NCI-H510A (cell line): ENCODE measurements at regions not wholly inside any gene's neighbourhood (a gene's known extent, or its start where the extent isn't known, plus 50 kb on each side); places are given as distances from the start of the nearest gene placed in this dataset.
"Not testable (repeated sequence)": the region's sequence is repeated elsewhere in the genome, so short reads cannot be mapped to it uniquely, and the experiment has no call there.

ENCODE experiments used
- DNase-seq: peaks from one replicate; lab custom pipeline; 2025; lab: John Stamatoyannopoulos, UW

DNA sequence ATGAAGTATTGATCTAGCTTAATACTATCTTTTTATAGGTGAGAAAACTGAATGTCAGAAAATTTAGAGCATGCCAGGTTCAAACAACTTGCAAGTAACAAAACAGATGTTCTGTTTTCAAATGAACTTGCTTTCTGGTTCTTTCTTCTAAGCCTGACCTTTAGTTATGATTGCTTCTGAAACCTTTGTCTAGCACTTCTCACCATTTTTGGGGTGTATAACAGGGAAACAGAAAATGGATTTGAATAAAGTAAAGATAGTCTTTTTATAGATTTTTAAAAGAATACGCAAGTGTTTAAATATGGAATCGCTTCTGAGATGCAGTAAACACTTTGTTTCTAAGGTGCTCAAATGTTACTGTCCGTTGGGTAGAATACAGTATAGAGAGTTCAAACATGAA is 687.2 kb upstream of the CPEB2 start:
- DNase-seq: no peak

DNA sequence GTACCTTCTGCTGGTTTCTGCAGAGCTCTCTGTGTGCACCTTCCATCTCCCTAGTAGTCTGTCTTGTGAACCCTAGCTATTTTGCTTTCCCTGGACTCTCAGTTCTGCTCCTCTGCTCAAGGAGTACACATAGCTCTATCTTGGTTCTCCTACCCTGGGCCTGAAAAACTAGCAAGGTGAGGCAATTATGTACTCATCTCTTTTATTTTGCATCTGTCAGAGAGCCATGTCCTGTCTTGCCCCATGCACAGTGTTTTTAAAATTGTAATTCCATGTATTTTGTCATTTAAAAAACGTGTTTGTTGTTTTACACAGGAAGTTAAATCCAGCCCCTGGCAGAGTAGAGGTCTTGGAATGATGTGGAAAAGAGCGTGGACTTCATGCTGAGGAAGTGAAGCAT is 684.9 kb upstream of the CPEB2 start:
- DNase-seq: no peak

DNA sequence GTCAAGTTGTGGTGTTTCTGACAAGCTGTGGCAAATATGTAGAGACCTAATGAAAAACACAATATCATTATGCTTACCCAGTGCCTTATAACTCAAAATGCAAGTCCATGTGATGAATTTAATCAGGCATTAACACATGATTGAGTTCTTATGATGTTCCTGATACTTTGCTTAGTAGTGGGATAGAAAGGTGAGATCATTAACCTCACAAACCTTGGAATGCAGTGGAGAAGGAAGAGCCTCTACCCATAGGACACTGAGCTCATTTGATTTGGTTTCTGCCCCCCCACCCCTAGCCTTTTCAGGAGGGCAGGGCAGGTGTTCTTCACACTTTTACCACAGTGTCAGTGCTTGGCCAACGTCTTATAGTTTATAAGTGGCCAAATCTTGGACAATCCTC is 683.6 kb upstream of the CPEB2 start:
- no peak for DNase-seq

DNA sequence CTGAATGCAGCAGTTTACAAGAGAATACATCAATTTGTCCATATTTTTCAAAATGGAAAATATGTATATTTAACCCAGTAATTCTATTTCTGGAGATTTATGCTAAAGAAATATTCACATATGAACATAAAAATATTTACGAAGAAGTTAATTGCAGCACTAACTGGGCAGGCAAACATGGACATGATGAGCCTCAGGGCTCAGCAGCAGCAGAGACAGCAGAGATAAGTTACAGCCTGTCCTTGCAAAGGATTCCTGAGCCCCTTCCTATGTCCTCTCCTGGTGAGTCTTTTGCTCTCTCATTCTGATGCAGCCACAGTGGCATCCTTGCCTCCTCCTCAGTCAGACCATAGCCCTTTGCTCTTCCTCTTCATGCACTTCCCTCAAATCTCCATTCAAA is 680.6 kb upstream of the CPEB2 start:
- DNase-seq: no peak

DNA sequence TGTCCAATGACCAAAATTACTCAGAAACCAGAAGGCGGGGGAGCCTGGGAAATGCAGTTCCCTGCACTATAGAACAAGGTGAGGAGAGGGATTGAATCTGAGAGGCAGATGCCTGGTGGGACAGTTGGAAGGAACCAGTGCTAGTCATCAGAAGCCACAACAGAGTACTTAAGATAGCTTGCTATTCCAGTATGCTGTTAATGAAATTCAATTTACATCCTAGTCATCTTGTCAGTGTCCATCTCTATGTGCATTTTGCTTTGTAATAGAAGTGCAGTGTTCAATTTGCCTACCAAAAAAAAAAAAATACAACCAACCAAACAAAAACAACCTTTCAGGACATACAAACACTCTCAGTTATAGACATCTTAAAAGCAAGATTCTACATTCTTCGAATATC is 679.1 kb upstream of the CPEB2 start:
- DNase-seq: no peak

DNA sequence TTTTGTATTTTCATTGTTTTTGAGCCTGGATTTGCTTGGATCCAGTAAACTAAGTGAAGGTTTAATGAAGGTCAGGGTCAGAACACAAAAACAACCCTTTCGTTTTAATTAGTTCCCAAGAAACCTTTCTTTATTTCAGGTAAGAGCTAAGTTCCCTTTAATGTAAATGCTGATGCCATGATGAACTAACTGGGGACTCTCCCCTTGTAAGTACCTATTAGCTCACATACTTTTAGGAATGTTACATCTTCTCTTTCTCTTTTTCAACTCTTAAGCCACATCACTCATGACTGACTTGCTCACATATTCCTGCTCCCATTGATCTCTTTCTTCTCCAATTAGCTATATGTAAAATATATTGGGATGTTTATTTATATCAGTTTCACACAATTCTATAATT is 673.1 kb upstream of the CPEB2 start:
- DNase-seq: no peak

DNA sequence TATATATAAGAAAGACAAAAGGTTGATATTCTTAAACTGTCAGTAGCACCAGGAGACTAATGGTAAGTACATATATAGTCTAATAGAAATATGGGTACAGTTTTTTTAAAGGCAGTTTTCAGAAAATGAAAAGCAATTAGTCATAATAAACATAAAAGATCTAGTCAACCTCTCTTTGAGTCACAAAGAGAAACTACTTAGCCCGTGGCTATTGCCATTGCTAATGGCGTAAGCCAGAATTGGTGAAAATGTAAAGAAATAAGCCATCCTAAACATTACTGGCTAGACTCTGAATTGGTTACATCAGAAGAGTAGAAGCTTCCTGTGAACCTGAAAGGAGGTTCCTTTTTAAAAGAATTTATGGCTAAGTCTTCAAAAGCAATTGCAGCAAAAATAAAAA is 668.7 kb upstream of the CPEB2 start:
- no peak for DNase-seq

DNA sequence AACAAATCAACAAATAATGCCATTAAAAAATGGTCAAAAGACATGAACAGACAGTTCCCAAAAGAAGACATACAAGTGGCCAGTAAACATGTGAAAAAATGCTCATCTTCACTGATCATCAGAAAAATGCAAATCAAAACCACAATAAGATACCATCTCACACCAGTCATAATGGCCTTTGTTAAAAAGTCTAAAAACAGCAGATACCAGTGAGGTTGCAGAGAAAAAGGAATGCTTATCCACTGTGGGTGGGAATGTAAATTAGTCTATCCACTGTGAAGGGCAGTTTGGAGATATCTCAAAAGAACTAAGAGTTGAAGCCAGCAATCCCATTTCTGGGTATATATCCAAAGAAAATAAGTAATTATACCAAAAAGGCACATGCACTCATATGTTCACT is 668.1 kb upstream of the CPEB2 start:
- DNase-seq: no peak

DNA sequence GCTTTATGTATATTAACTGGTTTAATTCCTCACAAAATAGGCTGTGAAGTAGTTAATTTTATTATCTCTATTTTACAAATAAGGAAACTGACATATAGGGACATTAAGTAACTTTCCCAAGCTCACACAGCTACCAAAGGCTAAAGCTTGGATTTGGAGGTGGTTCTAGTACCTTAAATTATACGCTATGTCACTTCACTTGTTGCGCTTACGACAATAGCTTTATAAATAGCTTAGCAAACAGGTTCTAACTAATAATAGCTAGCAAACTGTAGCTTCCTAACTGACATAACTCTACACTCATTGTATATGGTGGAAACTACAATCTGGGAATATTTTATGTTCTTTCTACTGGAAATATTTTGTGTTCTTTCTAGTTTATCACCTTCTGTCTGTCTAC is 666.4 kb upstream of the CPEB2 start:
- DNase-seq: no peak

DNA sequence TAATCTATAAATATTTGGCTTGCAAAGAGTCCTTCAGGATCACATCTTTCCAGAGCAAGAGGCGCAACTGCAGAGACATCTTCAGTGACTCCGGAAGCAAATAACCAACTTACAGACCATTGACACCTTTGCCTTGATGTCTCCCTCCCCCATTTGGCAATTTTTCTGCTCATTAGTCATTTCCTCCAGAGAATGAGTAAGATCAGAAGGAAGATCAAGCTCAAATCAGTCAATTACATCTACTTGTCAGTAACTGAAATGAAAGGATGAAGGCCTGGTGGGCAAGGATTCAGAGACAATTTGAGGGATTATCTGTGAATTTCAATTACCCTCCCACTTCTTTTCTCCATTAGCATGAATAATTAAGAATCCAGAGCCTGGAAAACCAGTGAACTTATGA is 665.6 kb upstream of the CPEB2 start:
- no peak for DNase-seq

DNA sequence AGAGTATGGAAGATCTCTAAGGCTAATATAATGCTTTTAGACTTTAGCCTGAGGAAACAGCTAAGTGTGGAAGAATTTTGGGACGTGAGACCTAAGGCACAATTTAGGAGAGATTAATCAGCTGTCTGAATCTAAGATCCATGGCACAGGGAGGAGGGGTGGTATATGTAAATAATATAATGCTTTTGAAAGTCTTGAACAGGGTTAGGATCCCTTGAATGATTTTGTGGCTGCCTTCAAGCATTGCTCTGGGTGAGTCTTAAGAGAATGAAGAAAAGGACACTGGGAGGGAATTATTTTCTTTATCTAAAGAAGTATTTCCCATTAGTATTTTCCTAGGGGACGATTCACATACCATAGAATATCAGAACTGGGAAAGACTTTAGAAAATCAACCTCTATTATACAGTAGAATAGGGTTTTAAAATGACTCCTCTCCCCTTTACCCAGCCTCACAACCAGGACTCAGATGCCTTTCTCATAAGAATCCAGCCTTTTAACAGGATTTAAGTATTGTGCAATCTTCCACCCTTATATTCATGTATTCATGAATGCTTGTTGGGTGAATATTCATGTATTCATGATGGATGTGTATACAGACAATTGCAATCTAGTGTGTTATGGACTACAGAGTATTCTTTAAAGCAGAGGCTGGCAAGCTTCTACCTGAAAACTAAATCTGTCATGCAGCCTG is 664.2 kb upstream of the CPEB2 start:
- DNase-seq: no peak

DNA sequence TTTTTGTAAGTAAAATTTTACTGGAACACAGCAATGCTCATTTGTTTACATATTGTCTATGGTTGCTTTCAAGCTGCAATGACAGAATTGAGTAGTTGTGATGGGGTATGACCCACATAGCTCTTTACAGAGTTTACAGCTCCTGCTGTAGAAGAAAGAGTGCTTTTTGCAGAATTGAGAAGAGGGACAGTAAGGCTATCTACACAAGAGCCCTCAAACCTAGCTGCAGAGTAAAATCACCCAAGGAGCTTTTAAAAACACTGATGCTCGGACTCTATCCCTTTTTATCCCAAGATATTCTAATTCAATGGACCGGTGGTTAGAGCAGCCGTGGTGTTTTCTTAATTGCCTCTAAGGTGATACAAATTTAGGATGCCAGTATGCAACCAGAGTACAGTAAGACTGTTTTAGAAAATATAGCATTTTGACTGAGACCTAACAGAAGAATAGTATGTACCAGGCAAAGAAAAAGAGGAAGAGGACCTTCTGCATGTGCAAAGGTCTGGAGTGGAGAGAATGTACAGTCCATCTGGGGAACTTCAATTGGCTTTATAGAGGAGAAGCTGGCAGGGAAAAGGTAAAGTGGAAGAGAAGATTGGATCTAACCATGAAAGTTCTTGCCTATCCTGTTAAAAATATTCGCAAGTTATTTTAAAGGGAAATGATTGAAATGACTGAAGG is 663.6 kb upstream of the CPEB2 start:
- no peak for DNase-seq

DNA sequence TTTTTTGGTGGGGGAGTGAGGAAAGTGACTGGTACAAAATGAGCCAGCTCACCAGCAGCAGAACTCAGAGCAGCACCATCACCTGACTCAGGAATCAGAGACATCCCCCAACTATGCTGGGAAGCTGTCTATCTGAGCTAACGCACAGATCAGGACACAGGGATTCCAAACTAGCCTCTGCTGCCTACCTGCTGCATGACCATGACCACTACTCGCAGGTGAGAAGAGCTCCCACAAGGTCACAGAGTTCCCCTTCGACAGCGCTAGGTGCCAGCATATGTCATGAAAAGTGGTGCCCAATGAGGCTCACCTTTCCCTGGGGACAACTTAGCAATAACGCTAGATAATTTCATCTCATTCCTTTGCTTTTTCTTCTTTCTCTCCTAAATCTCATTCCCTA is 662.6 kb upstream of the CPEB2 start:
- DNase-seq: no peak

DNA sequence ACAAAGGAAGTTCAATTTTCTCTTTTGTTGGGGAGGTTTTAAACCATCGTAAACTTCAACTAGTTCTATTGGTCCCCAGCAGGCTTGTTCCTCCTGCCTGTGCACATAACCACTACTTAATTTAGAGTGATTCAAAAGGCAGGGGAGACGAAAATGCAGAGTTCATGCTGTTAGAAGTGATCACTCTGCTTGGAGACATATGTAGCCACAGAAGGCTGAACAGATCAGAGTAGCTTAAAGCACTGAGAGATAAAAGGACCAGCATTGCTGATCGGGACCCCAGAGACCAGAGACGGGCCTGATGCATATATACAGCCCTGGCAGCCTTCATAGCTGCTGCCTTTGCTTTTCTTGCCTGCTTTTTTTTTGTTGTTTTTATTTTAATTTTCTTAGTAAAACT is 662.0 kb upstream of the CPEB2 start:
- DNase-seq: no peak

DNA sequence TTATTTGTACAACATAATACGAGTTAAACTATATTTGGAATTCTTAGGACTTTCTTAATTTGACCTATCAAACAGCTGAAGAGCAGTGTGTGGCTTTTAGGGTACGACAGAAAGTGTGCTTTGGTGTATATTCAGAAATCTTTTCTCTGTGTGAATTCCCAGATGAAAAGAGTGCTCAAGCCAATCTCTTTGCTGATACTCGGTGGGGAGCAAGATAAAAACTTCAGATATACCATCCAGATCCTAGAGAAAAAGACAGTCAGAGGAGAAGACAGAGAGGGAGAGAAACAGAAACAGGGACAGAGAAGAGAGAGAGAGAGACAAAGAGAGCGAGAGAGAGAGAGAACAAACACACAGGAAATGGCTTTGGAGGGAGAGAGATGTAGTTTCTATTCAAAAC is 658.3 kb upstream of the CPEB2 start:
- DNase-seq: no peak

DNA sequence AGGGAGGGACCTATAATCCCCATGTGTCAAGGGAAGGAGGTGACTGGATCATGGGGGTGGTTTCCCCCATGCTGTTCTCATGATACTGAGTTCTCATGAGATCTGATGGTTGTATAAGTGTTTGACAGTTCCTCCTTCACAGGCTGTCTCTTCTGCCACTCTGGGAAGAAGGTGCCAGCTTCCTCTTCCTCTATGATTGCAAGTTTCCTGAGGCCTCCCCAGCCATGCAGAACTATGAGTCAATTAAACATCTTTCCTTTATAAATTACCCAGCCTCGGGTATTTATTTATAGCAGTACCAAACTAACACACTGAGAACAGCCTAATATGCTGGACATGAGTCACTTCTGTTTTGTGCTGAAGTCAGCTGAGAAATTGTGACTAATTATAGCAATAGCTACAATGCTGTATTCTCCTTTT is 656.9 kb upstream of the CPEB2 start:
- no peak for DNase-seq

DNA sequence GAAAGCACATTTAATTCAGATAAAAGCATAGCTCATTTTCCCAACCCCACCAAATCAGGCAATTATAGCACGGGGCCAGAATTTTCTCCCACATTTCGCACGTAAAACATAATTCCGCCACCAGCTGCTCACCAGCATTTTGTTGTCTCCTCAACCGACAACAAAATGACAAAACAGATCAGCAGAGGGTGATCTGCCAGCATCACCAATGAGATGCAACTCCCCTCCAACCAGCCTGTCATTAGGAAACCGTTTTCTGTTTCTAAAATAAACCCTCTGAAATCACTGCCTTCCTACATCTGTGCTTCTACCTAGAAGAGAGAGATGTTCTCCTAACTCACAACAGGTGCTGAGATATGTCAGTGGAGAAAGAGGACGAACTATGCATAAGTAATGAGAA is 654.8 kb upstream of the CPEB2 start:
- no peak for DNase-seq

DNA sequence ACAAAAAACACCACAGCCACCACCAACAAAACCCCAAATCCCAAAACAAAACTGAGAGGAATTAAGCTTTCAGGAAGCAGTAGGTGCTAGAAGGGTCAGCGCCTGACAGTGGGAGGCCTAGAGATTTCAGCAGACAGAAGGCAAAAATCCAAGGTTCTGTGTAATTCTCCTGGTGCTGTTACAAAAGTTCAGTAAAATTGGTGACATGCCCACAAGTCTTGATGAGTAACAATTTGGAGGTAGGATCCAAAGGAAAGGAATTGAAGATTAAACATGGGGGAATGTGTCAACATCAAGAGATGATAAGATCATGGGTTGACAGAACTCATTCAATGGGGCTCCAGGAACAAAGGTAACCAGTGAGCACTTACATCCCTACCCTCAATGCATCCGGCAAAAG is 653.8 kb upstream of the CPEB2 start:
- DNase-seq: no peak

DNA sequence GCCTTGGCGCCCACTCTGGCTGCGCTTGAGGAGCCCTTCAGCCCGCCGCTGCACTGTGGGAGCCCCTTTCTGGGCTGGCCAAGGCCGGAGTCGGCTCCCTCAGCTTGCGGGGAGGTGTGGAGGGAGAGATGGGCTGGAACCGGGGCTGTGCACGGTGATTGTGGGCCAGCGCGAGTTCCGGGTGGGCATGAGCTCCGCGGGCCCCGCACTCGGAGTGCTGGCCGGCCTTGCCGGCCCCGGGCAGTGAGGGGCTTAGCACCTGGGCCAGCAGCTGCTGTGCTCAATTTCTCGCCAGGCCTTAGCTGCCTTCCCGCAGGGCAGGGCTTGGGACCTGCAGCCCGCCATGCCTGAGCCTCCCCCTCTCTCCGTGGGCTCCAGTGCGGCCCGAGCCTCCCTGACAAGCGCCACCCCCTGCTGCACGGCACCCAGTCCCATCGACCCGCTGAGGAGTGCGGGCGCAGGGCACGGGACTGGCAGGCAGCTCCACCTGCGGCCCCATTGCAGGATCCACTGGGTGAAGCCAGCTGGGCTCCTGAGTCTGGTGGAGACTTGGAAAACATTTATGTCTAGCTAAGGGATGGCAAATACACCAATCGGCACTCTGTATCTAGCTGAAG is 643.6 kb upstream of the CPEB2 start:
- not testable (repeated sequence) for DNase-seq

DNA sequence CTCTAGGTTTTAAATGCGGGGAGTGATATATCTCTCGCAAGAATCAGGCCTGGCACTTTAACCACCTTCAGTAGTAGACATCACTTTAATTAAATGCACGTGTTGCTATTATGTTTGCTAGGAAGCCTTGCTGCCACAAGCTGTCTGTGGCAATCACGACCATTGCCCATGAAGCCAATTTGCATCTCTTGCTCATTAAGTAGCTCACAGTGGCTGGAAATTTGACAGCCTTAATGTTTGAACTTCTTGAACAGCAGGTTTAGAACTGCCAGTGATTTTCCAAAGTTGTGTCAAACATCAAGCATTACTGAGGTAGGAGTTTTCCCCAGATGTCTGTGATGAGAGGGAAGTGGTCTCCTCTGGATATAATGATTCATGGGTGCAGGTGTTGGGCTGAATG is 642.3 kb upstream of the CPEB2 start:
- DNase-seq: no peak

DNA sequence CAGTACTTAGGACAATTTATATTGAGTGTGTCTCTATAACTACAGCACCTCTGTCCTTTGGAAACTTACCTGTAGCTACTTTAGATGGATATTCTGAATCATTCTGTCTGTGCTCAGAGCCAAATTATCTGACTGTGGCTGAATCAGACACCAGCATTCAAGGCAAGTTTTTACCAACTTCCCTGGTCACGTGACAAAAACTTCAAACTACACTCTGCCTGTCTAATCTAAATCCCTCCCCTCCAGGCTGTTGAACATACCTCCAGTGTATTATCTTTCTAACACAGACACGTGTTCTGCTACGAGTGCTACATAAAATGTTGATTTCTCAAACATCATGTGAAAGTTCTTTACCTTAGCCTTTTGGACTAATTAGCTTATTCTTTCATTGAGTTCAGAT is 641.2 kb upstream of the CPEB2 start:
- DNase-seq: no peak

DNA sequence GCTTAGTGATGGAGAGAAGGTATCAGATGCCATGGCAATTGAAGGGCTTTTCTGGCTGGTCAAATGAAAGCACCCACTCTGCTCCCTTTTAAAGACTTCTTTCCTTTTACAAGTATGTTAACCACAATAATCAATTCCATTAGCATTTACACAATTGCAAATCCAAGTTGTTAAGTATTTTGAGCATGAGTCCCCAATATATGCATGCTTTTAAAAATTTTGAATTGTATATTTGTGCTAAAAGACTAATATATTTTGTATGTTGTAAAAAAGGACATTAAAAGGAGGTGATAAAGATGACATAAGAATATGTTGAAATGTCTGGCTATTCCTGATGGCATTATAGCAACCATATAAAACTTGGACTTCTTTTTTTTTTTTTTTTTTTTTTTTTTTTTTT is 639.9 kb upstream of the CPEB2 start:
- DNase-seq: no peak

DNA sequence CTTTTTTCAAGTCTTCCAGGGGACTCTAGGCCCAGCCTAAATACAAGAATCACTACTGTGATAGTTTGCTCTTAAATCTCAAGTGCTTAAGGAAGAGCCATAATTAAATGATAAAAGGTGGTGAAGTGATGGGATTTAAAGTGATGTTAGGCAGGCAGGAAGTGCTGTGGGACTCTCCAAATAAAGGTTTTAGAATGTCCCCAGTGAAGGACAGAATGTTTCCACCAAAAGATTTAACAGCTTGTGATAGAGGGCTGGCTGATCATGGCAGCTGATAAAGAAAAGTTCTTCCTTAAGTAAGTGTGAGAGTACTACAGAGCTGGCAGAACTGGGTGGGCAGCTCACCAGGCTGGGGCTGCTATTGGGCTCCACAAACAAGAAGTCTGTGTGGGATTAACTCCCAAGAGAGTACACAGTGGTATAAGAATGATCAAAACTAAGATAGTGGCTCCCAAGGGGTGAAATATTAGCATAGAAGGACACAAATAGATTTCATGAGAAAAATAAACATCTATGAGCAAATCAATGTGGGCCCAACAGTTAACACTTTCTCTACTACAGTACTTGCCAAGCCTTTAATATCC is 637.2 kb upstream of the CPEB2 start:
- no peak for DNase-seq
